GM20000 (cell line): ENCODE measurements at regions not wholly inside any gene's neighbourhood (a gene's known extent, or its start where the extent isn't known, plus 50 kb on each side); places are given as distances from the start of the nearest gene placed in this dataset.
"Not testable (repeated sequence)": the region's sequence is repeated elsewhere in the genome, so short reads cannot be mapped to it uniquely, and the experiment has no call there.

Experiments
- DNase-seq: peaks from one replicate; pipeline ENCODE4 v3.0.0; 2012; ENCODE audit warnings: low spot score
- TF ChIP-seq, protein P1 (sequence below): IDR thresholded peaks from 2 replicates; pipeline ENCODE4 v1.5.1; 2012; ENCODE audit warnings: mild to moderate bottlenecking, control low read depth; ENCODE audit errors: extremely low read depth, missing control alignments

DNA sequence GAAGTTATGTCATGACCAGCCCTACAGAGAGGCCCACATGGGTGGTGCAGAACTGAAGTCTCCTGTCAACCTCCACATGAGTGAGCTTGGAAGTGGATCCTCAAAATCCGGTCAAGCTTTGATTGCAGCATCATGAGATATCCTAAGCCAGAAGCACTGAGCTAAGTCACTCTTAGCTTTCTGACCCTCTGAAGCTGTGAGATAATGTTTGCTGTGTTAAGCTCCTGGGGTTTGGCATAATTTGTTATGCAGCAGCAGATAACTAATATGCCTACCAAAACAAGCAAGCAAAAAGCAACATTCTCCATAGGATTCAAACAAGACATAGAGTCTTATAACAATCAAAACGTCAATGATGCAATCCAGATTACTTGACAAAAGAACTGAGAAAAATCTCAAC, 87.6 kb upstream of the GRIN2B start:
- TF ChIP-seq, protein P1, sequence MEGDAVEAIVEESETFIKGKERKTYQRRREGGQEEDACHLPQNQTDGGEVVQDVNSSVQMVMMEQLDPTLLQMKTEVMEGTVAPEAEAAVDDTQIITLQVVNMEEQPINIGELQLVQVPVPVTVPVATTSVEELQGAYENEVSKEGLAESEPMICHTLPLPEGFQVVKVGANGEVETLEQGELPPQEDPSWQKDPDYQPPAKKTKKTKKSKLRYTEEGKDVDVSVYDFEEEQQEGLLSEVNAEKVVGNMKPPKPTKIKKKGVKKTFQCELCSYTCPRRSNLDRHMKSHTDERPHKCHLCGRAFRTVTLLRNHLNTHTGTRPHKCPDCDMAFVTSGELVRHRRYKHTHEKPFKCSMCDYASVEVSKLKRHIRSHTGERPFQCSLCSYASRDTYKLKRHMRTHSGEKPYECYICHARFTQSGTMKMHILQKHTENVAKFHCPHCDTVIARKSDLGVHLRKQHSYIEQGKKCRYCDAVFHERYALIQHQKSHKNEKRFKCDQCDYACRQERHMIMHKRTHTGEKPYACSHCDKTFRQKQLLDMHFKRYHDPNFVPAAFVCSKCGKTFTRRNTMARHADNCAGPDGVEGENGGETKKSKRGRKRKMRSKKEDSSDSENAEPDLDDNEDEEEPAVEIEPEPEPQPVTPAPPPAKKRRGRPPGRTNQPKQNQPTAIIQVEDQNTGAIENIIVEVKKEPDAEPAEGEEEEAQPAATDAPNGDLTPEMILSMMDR: no peak
- DNase-seq: no peak

DNA sequence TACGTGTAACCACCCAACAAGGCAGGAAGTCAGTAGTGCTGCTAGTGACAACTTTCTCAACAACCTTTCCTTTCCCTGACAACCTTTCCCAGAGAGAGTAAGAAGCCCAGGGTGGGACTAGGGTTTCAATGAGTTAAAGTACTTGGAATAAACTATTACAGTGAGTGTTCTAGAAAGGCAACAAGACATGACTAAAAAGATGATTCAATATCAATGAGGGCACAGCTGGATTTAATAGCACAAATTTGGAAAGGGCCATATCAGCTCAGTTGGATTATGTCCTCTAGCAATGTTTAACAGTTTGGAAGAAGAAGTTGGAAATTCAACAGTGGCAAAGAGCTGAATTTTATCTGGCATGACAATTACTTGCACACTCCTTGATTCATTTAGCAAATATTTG, 90.4 kb upstream of the GRIN2B start:
- TF ChIP-seq, protein P1: no peak
- no peak for DNase-seq

GRCh38 chr12:14072987-14073386, 91.6 kb upstream of the GRIN2B start:
- no peak for DNase-seq
- TF ChIP-seq, protein P1: no peak

GRCh38 chr12:14075797-14076393, 94.5 kb upstream of the GRIN2B start:
- no peak for DNase-seq
- TF ChIP-seq, protein P1: no peak

- TF ChIP-seq, protein P1: no peak
- DNase-seq: no peak
Observed at GRCh38 chr12:14076538-14076937, 95.1 kb upstream of the GRIN2B start.

DNA sequence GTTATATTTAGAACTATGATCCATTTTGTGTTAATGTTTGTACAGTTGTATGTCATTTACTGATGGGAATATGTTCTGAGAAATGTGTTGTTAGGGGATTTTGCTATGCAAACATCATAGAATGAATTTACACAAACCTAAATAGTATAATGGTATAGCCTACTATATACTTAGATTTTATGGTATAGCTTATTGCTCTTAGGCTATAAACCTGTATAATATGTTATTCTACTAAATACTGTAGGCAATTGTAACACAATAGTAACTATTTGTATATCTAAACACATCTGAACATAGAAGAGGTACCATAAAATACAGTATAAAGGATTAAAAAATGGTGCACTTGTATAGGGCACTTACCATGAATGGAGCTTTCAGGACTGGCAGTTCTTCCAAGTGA, 105.4 kb upstream of the GRIN2B start:
- TF ChIP-seq, protein P1: no peak
- DNase-seq: no peak

GRCh38 chr12:14099994-14100393, 118.6 kb upstream of the GRIN2B start:
- DNase-seq: no peak
- TF ChIP-seq, protein P1: no peak

DNA sequence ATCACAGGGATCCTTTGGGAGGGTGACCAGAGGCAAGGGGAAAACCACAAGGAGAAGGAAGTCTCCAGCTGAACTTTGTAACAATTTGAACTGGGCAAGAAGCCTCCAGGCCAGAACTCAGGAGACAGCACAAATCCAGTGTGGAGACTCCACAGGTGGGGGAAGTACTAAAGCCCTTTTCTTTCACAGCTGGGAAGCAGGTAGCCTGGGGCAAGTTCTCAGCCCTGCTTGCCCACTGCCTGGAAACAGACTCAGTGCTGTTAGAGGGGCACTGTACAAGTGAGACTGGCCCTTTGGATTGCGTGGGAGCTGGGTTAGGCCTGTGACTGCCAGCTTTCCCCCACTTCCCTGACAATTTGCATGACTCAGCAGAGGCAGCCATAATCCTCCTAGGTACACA, 120.2 kb upstream of the GRIN2B start:
- not testable (repeated sequence) for DNase-seq
